ENCODE measurements at regions not wholly inside any gene's neighbourhood (a gene's known extent, or its start where the extent isn't known, plus 50 kb on each side); places are given as distances from the start of the nearest gene placed in this dataset.

GRCh38 chr3:148606979-148607378 is 90.7 kb upstream of the AGTR1 start:
- intact Hi-C loops (cut with DNase I) = no loop called here
- H3K27me3 ChIP-seq = no peaks in the 10 kb centered on the region
- no peaks in the 10 kb centered on the region for H3K9me3 ChIP-seq
- no peak for TF ChIP-seq POLR2A (IDR thresholded peaks at IDR 0.05; ENCODE audit: low read depth)
- TF ChIP-seq POLR2AphosphoS5 (IDR thresholded peaks at IDR 0.05) = peak; percentile 76 to 85
- no peak for DNase-seq (ENCODE audit: extremely low spot score)
- peaks cover 10 to 58% (median 53%) of the 10 kb centered on the region in 4 donors for H3K4me1 ChIP-seq
- no peak overlapping the region for H3K4me3 ChIP-seq
- no peaks in the 10 kb centered on the region for H3K36me3 ChIP-seq
- peak overlapping the region; percentile 64 to 79 (median 76) for H3K27ac ChIP-seq (replicated peaks in 1 of 4)

- 37% methylated on average over 1 of the region's 1 CpG for WGBS
- H3K4me1 ChIP-seq = peaks cover 10 to 53% (median 49%) of the 10 kb centered on the region in 4 donors
- intact Hi-C loops (cut with DNase I) = no loop called here
Measured at GRCh38 chr3:148607491-148607890, 90.2 kb upstream of the AGTR1 start.

GRCh38 chr3:148612278-148612677 is 85.4 kb upstream of the AGTR1 start:
- Histone ChIP-seq H3K36me3 (no peaks in the 10 kb centered on the region), H3K4me1 (peaks cover 2 to 30% (median 24%) of the 10 kb centered on the region in 4 donors), H3K9me3 (no peaks in the 10 kb centered on the region), H3K27ac (replicated peaks in 1 of 4) (no peak overlapping the region), H3K27me3 (no peaks in the 10 kb centered on the region), H3K4me3 (no peak overlapping the region)
- no peak for DNase-seq (ENCODE audit: extremely low spot score)
- no peak for TF ChIP-seq EP300 (IDR thresholded peaks at IDR 0.05)
- no peak for TF ChIP-seq POLR2A (IDR thresholded peaks at IDR 0.05; ENCODE audit: low read depth)
- TF ChIP-seq POLR2AphosphoS5 (IDR thresholded peaks at IDR 0.05) = no peak
- no peak for TF ChIP-seq CTCF (IDR thresholded peaks at IDR 0.05)
- 51% methylated on average over 1 of the region's 1 CpG for WGBS
- intact Hi-C loops (cut with DNase I) = no loop called here

More at GRCh38 chr3:148607491-148607890, 90.2 kb upstream of the AGTR1 start:
- Histone ChIP-seq H3K4me3 (no peak overlapping the region), H3K27ac (replicated peaks in 1 of 4) (peak overlapping the region; percentile 64 to 79 (median 76)), H3K9me3 (no peaks in the 10 kb centered on the region), H3K27me3 (no peaks in the 10 kb centered on the region), H3K36me3 (no peaks in the 10 kb centered on the region)
- TF ChIP-seq POLR2A (IDR thresholded peaks at IDR 0.05; ENCODE audit: low read depth) = no peak
- no peak for TF ChIP-seq CTCF (IDR thresholded peaks at IDR 0.05)
- TF ChIP-seq EP300 (IDR thresholded peaks at IDR 0.05) = no peak
- TF ChIP-seq POLR2AphosphoS5 (IDR thresholded peaks at IDR 0.05) = no peak
- no peak for DNase-seq (ENCODE audit: extremely low spot score)

- H3K36me3 ChIP-seq = no peaks in the 10 kb centered on the region
- H3K4me3 ChIP-seq = no peak overlapping the region
- H3K4me1 ChIP-seq = peaks cover 2 to 24% (median 16%) of the 10 kb centered on the region in 4 donors
- H3K9me3 ChIP-seq = no peaks in the 10 kb centered on the region
- intact Hi-C loops (cut with DNase I) = no loop called here
- no peak for TF ChIP-seq POLR2AphosphoS5 (IDR thresholded peaks at IDR 0.05)
- no peak for DNase-seq (ENCODE audit: extremely low spot score)
- H3K27ac ChIP-seq (replicated peaks in 1 of 4) = no peak overlapping the region
- no peaks in the 10 kb centered on the region for H3K27me3 ChIP-seq
- whole genome bisulfite sequencing = 81% methylated on average over 3 of the region's 3 CpGs
Measured at GRCh38 chr3:148615382-148615781, 82.3 kb upstream of the AGTR1 start.

GRCh38 chr3:148625095-148625736 is 72.5 kb upstream of the AGTR1 start:
- Histone ChIP-seq H3K36me3 (no peaks in the 10 kb centered on the region), H3K9me3 (no peaks in the 10 kb centered on the region), H3K4me3 (no peak overlapping the region), H3K27me3 (no peaks in the 10 kb centered on the region), H3K27ac (replicated peaks in 1 of 4) (no peak overlapping the region), H3K4me1 (no peaks in the 10 kb centered on the region)
- intact Hi-C loops (cut with DNase I) = no loop called here
- 70% methylated on average over 4 of the region's 4 CpGs for WGBS
- DNase-seq (ENCODE audit: extremely low spot score) = no peak
- TF ChIP-seq EP300 (IDR thresholded peaks at IDR 0.05) (no peak), POLR2A (IDR thresholded peaks at IDR 0.05; ENCODE audit: low read depth) (no peak), CTCF (IDR thresholded peaks at IDR 0.05) (no peak), POLR2AphosphoS5 (IDR thresholded peaks at IDR 0.05) (no peak)

- Histone ChIP-seq H3K27ac (replicated peaks in 1 of 4) (no peak overlapping the region), H3K36me3 (no peaks in the 10 kb centered on the region), H3K4me3 (no peak overlapping the region), H3K9me3 (no peaks in the 10 kb centered on the region), H3K27me3 (no peaks in the 10 kb centered on the region), H3K4me1 (no peaks in the 10 kb centered on the region)
- intact Hi-C loops (cut with DNase I) = no loop called here
- TF ChIP-seq CTCF (IDR thresholded peaks at IDR 0.05) = no peak
- no peak for TF ChIP-seq EP300 (IDR thresholded peaks at IDR 0.05)
- no peak for DNase-seq (ENCODE audit: extremely low spot score)
- WGBS = 78% methylated on average over 2 of the region's 2 CpGs
Measured at GRCh38 chr3:148625991-148626390, 71.7 kb upstream of the AGTR1 start.
